ENCODE measurements at regions not wholly inside any gene's neighbourhood (a gene's known extent, or its start where the extent isn't known, plus 50 kb on each side); places are given as distances from the start of the nearest gene placed in this dataset.

DNA sequence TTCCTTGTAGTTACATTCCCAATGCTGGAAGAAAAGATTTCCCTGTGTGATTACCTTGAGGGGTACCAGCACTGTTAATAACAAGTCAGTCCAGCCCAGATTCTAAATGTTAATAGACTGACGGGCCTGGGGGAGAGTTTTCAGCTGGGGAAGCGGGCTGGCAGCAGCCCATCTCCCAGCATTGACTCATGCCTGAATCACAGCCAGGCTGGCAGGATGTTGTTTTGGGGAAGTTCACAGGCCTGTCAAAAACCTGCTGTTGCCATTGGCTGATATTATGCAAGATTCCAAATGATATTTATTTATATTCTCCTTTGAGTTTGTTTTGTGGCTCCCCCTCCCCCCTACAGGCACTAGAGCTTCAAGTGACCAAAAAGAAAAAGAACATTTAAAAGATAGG lies 213.9 kb upstream of the CNR1 start:
- no peak overlapping the region for H3K18ac ChIP-seq (ENCODE audit: insufficient read length, low read depth, low read length)
- H3K27ac Mint-ChIP-seq = peak overlapping the region in 1 of 3 experiments; percentile 76; a peak in 2 of 7 replicates
- no peak for TF ChIP-seq CTCF (conservative IDR thresholded peaks at IDR 0.05)
- H3K4me2 ChIP-seq (ENCODE audit: insufficient read depth, insufficient read length, low read length) = no peak overlapping the region
- no peak overlapping the region for H4K5ac ChIP-seq (ENCODE audit: insufficient read length, low read depth, low read length)
- H3K9me3 ChIP-seq (ENCODE audit: control insufficient read depth, low read depth, low read length) = no peaks in the 10 kb centered on the region
- no peak overlapping the region for H3K9ac ChIP-seq (ENCODE audit: extremely low read depth, insufficient read length, low read length)
- no peak overlapping the region for H3K56ac ChIP-seq (ENCODE audit: insufficient read length, low read depth, low read length)
- H3K4me1 ChIP-seq (ENCODE audit: insufficient read depth, low read length) = no peaks in the 10 kb centered on the region
- H3K23me2 ChIP-seq (ENCODE audit: insufficient read length, low read depth, low read length, poor library complexity, severe bottlenecking) = no peaks in the 10 kb centered on the region
- no peaks in the 10 kb centered on the region for H3K27me3 ChIP-seq (ENCODE audit: insufficient read depth, low read length)
- no peaks in the 10 kb centered on the region for H3K79me1 ChIP-seq (ENCODE audit: insufficient read depth, low read depth, low read length, poor library complexity, severe bottlenecking)
- peaks cover 0 to 5% (median 0%) of the 10 kb centered on the region in 3 experiments; a peak in 1 of 7 replicates for H3K36me3 Mint-ChIP-seq (ENCODE audit: insufficient read depth in 1 of 3, low read depth in 3 of 3)
- no peaks in the 10 kb centered on the region for H3K79me2 ChIP-seq (ENCODE audit: insufficient read depth, low read length)
- peaks cover 38 to 52% of the 10 kb centered on the region in 2 experiments for H3K4me1 Mint-ChIP-seq
- H3K27me3 Mint-ChIP-seq (ENCODE audit: low read depth) = no peaks in the 10 kb centered on the region
- H3K14ac ChIP-seq (ENCODE audit: insufficient read depth, low read length) = no peak overlapping the region
- H2BK120ac ChIP-seq (ENCODE audit: low read depth, low read length, poor library complexity, severe bottlenecking) = no peak overlapping the region
- no peak overlapping the region for H2BK5ac ChIP-seq (ENCODE audit: insufficient read length, low read length)
- no peak overlapping the region for H2AFZ ChIP-seq (ENCODE audit: low read length)
- DNase-seq = no peak
- no CpG with 5 or more reads among the region's 2 CpGs for WGBS (ENCODE audit: extremely low coverage, insufficient read length, low lambda C conversion rate)
- no peak overlapping the region for H2BK15ac ChIP-seq (ENCODE audit: low read depth, low read length)
- no peak overlapping the region for H2BK12ac ChIP-seq (ENCODE audit: insufficient read length, low read depth, low read length)
- H2AK5ac ChIP-seq (ENCODE audit: insufficient read length, low read length) = no peak overlapping the region
- H4K8ac ChIP-seq (replicated peaks; ENCODE audit: insufficient read length, low read depth, low read length) = no peak overlapping the region
- no peak overlapping the region for H2BK20ac ChIP-seq (ENCODE audit: low read depth, low read length, poor library complexity, severe bottlenecking)
- no peak overlapping the region for H3K4ac ChIP-seq (ENCODE audit: low read depth, low read length)
- H3K23ac ChIP-seq (ENCODE audit: insufficient read length, low read depth, low read length) = no peak overlapping the region
- H3K4me3 Mint-ChIP-seq = no peak overlapping the region
- H4K20me1 ChIP-seq (ENCODE audit: control insufficient read depth, insufficient read depth, insufficient read length) = no peaks in the 10 kb centered on the region
- no peaks in the 10 kb centered on the region; a peak in 1 of 5 replicates for H3K9me3 Mint-ChIP-seq
- no peak overlapping the region for H3T11ph ChIP-seq (ENCODE audit: low read length)
- H4K91ac ChIP-seq (ENCODE audit: insufficient read length, low read depth, low read length) = no peak overlapping the region
- no peak overlapping the region for H3K27ac ChIP-seq (ENCODE audit: insufficient read length, low read depth, low read length)

All from H9 (cell line).